Heart left ventricle (tissue), 16 donors: ENCODE measurements at regions not wholly inside any gene's neighbourhood (a gene's known extent, or its start where the extent isn't known, plus 50 kb on each side); places are given as distances from the start of the nearest gene placed in this dataset.

Experiments
- ATAC-seq, 4 donors: fragments of 200-7000 bp; cut with Tn5 transposase; one replicate each; pipeline ENCODE4 v1.9.1; 2020 to 2022; ENCODE audit warnings: moderate library complexity in 4 of 4, mild to moderate bottlenecking in 3 of 4, moderate number of reproducible peaks in 1 of 4
- DNase-seq, 5 donors: peaks; one replicate each; pipeline ENCODE4 v3.0.0-alpha.2; 2020
- H3K27ac ChIP-seq, 12 donors: fragments of 200-600 bp; sonication (generic) in 4 of 12; one replicate each; pipeline versions ENCODE4 v1.5.0 to v1.8.0; 2016 to 2022; ENCODE audit warnings: mild to moderate bottlenecking in 2 of 12
- H3K27me3 ChIP-seq, 9 donors: fragments of 200-600 bp; sonication (generic) in 2 of 9; one replicate each; pipeline versions ENCODE4 v1.5.1 to v1.8.0; 2016 to 2022; ENCODE audit warnings: mild to moderate bottlenecking in 3 of 9
- H3K36me3 ChIP-seq, 9 donors: fragments of 200-600 bp; sonication (generic) in 2 of 9; one replicate each; pipeline versions ENCODE4 v1.5.0 to v1.8.0; 2018 to 2022; ENCODE audit warnings: mild to moderate bottlenecking in 2 of 9
- H3K4me1 ChIP-seq, 12 donors: fragments of 200-600 bp; sonication (generic) in 4 of 12; one replicate each; pipeline versions ENCODE4 v1.5.0 to v1.8.0; 2016 to 2022; ENCODE audit warnings: mild to moderate bottlenecking in 3 of 12
- H3K4me3 ChIP-seq, 12 donors: fragments of 200-600 bp; sonication (generic) in 4 of 12; one replicate each; pipeline versions ENCODE4 v1.5.0 to v1.8.0; 2017 to 2022; ENCODE audit warnings: mild to moderate bottlenecking in 9 of 12, moderate library complexity in 4 of 12
- H3K9me3 ChIP-seq, 12 donors: fragments of 200-600 bp; sonication (generic) in 4 of 12; one replicate each; pipeline versions ENCODE4 v1.5.0 to v1.8.0; 2016 to 2022; ENCODE audit warnings: mild to moderate bottlenecking in 1 of 12
- POLR2A ChIP-seq, 2 donors: fragments of 450-650 bp; IDR thresholded peaks; one replicate each; pipeline ENCODE4 v1.6.1; 2017; ENCODE audit warnings: antibody characterized with exemption in 2 of 2, mild to moderate bottlenecking in 2 of 2, moderate library complexity in 2 of 2
- WGBS, 4 donors: extraction: QIAGEN DNeasy Blood & Tissue Kit in 2 of 4; methylation state at CpG; one replicate each; pipeline versions ENCODE4 v1.1.5 to v1.1.7; 2013 to 2018; 5-methylcytosine and 5-hydroxymethylcytosine counted together
- intact Hi-C, 10 donors: fragments of 100-400 bp; cut with DNase I; formaldehyde crosslinking; loops; one replicate each; pipeline versions ENCODE4 v1.11.1 to v1.14.2; 2022
- TF ChIP-seq, protein P1 (sequence below), 12 donors: fragments of 200-600 bp; sonication (generic) in 4 of 12; IDR thresholded peaks; one replicate each; pipeline versions ENCODE4 v1.5.0 to v1.8.0; 2018 to 2022; ENCODE audit warnings: antibody characterized with exemption in 12 of 12, mild to moderate bottlenecking in 5 of 12
- donor health status: ischemic (EF 13 %, LVEDD 7.1; RV severe dilation, severe dysfunction).
- donor health status: healthy with polysubstance abuse.
- donor health status: DM: no; HTN: yes; CAD: no.
- donor health status: DM: no; HTN: no; CAD: no.
- donor health status: ischemic (EF 25% LVEDD 6.9; RV normal size, moderate dysfunction).
- donor health status: ischemic (EF 25% LVEDD 5.7; RV mildly dilated, moderate dysfunction).
- donor health status: healthy.
- donor health status: DM: yes; HTN: yes; CAD: no.
- donor health status: ischemic (EF 35%, LVEDD 5.7; RV mildly dilated, moderate dysfunction).
- donor health status: nonischemic (EF 11% LVEDD 7.7; RV severe dilation, severe dysfunction).
- donor health status: DM: yes; HTN: yes; CAD: no.
- donor health status: PGD.
- donor health status: ischemic (EF 29% LVEDD 5.4; RV normal size, mild dysfunction).
- donor health status: nonischemic (EF 23%, LVEDD 6.1; RV moderate dilation, normal function).

DNA sequence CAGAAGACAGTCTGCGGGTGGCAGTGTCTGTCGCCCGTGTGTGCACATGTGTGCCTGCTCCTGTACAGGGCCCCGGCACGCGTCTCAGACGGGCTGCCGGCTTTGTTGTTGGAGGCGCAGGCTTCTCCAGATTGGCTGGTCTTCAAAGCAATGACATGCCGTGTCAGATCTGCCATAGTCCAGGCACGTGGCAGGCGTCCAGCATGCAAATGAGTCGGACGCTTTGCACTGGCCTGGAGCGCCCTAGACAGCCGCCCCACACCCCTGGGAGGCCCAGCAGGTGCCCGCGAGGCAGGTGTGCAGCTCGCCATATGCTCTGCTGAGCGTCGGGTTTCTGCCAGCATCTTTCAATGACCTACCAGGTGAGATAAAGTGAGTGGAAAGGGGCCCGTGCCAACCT is 71.5 kb downstream of the GADD45G start:
- intact Hi-C loops, result loop anchor here in 4 of 10 donors (5.0 to 10.0 kb wide), 3 partner anchors 51 to 69 kb away; partner anchors contain the start of gene GADD45G (in 3 of the 4)
- TF ChIP-seq POLR2A (IDR thresholded peaks at IDR 0.05), result no peak
- TF ChIP-seq, protein P1, sequence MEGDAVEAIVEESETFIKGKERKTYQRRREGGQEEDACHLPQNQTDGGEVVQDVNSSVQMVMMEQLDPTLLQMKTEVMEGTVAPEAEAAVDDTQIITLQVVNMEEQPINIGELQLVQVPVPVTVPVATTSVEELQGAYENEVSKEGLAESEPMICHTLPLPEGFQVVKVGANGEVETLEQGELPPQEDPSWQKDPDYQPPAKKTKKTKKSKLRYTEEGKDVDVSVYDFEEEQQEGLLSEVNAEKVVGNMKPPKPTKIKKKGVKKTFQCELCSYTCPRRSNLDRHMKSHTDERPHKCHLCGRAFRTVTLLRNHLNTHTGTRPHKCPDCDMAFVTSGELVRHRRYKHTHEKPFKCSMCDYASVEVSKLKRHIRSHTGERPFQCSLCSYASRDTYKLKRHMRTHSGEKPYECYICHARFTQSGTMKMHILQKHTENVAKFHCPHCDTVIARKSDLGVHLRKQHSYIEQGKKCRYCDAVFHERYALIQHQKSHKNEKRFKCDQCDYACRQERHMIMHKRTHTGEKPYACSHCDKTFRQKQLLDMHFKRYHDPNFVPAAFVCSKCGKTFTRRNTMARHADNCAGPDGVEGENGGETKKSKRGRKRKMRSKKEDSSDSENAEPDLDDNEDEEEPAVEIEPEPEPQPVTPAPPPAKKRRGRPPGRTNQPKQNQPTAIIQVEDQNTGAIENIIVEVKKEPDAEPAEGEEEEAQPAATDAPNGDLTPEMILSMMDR (IDR thresholded peaks at IDR 0.05), result no peak
- ATAC-seq, result peak; percentile 78 to 88 (median 82)
- H3K27ac ChIP-seq, result peak overlapping the region in 10 of 12 donors; percentile 20 to 72 (median 64)
- no peaks in the 10 kb centered on the region for H3K36me3 ChIP-seq
- H3K4me1 ChIP-seq, result peaks cover 0 to 35% (median 13%) of the 10 kb centered on the region in 12 donors
- H3K4me3 ChIP-seq, result no peak overlapping the region
- H3K9me3 ChIP-seq, result no peaks in the 10 kb centered on the region
- H3K27me3 ChIP-seq, result no peaks in the 10 kb centered on the region
- DNase-seq, result peak; percentile 69 to 89 (median 80)
- WGBS, 4 donors, result 59 to 82% (median 61%) methylated on average over 7 to 22 of the region's 22 CpGs

DNA sequence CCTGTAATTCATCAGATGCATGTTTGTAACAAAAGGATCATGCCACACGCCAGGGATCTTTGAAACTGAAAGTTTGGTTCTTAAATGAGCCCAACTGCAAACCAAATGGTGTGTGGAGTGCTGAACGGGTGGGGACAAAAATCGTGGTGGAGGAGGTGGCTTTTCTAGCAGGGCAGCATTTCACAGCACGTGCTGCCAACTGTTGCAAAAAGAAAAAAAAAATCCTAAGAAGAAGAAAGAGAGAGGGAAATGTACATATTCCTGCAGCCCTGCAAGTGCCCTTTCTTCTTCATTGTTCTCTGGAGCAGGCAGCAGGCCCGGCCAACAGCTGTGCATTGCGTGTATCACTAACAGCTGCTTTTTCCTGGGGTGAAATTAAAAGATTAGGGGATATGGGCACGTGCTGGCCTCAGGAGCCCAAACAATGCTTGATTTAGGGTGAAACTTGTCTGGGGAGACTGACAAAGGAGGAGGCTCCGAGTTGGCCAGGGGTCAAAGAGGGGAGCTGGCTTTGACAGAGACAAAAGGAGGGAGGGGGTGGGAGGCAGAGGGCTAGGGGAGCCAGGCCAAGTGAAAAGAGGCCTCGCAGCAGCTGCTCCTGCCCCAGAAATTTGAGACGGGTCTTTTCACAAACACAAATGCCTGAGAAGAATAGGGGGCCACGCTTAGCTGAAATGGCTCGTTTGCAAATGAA is 73.0 kb downstream of the GADD45G start:
- TF ChIP-seq, protein P1 (IDR thresholded peaks at IDR 0.05), result no peak
- no peak for TF ChIP-seq POLR2A (IDR thresholded peaks at IDR 0.05)
- Histone ChIP-seq H3K4me3 (no peak overlapping the region), H3K4me1 (peaks cover 0 to 35% (median 13%) of the 10 kb centered on the region in 12 donors), H3K27ac (no peak overlapping the region), H3K36me3 (no peaks in the 10 kb centered on the region), H3K27me3 (no peaks in the 10 kb centered on the region), H3K9me3 (no peaks in the 10 kb centered on the region)
- DNase-seq (peak in 1 of 5 donors; percentile 45), ATAC-seq (no peak)
- WGBS, 4 donors, result 65 to 67% (median 66%) methylated on average over 12 of the region's 12 CpGs
- intact Hi-C loops, result loop anchor here in 4 of 10 donors (5.0 to 10.0 kb wide), 3 partner anchors 53 to 71 kb away; partner anchors contain the start of gene GADD45G (in 3 of the 4)

DNA sequence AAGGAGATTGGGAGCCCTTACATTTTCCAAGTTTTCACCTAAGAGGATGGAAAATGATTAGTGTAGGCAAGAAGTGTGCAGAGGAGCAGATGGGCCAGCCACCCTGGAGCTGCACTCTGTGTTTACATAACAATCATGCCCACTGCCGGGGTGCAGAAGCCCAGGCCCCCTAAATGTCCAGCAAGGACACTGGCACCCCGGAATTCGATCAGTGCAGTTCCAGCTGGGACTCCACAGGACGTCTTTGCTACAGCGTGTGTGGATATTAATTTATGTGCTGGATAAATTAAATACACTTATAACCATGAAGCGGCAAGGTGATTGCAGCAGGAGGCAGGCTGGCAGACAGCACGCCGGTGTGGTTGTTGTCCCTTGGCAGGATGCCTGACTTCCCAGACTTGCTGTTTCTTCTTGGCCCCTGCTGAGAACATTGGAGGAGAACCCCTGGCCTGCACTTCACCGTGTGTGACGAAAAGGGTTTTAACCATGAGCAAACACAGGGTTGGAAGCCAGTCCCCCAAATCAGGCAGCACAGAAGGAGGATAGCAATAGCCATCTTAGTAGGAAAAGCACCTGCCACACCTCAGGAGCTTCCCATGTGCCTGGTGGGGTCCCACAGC is 73.7 kb downstream of the GADD45G start:
- H3K27ac ChIP-seq, result no peak overlapping the region
- no peak overlapping the region for H3K4me3 ChIP-seq
- no peaks in the 10 kb centered on the region for H3K36me3 ChIP-seq
- TF ChIP-seq POLR2A (IDR thresholded peaks at IDR 0.05), result no peak
- TF ChIP-seq, protein P1 (IDR thresholded peaks at IDR 0.05), result no peak
- H3K9me3 ChIP-seq, result no peaks in the 10 kb centered on the region
- no peak for DNase-seq
- H3K4me1 ChIP-seq, result peaks cover 0 to 35% (median 13%) of the 10 kb centered on the region in 12 donors
- no peak for ATAC-seq
- WGBS, 4 donors, result 76 to 92% (median 84%) methylated on average over 10 of the region's 10 CpGs
- intact Hi-C loops, result loop anchor here in 4 of 10 donors (5.0 to 10.0 kb wide), 3 partner anchors 54 to 71 kb away; partner anchors contain the start of gene GADD45G (in 3 of the 4)
- no peaks in the 10 kb centered on the region for H3K27me3 ChIP-seq

DNA sequence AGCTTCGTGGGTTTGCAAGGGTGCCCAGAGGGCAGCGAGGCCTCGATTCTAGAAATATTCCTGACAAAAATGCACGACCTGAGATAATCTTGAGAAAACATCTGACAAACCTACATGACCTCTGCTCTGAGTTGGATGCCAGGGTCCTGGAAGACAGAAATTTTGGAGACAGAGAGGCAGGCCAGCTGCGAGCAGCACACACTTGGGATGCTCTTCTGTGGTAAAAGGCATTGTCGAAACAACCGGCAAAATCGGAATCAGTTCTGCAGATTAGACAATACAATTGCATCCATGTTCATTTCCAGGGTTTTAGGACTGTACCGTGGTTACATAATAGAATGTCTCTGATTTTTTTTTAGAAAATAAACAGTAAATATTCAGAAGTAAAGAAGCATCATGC is 74.2 kb downstream of the GADD45G start:
- H3K4me3 ChIP-seq, result no peak overlapping the region
- peaks cover 0 to 35% (median 13%) of the 10 kb centered on the region in 12 donors for H3K4me1 ChIP-seq
- H3K9me3 ChIP-seq, result no peaks in the 10 kb centered on the region
- DNase-seq (no peak), ATAC-seq (no peak)
- intact Hi-C loops, result loop anchor here in 4 of 10 donors (5.0 to 10.0 kb wide), 3 partner anchors 54 to 72 kb away; partner anchors contain the start of gene GADD45G (in 3 of the 4)
- H3K27ac ChIP-seq, result no peak overlapping the region
- TF ChIP-seq, protein P1 (IDR thresholded peaks at IDR 0.05), result no peak
- TF ChIP-seq POLR2A (IDR thresholded peaks at IDR 0.05), result no peak
- 93 to 95% (median 94%) methylated on average over 9 of the region's 9 CpGs for WGBS, 4 donors
- H3K36me3 ChIP-seq, result no peaks in the 10 kb centered on the region
- no peaks in the 10 kb centered on the region for H3K27me3 ChIP-seq
